GM12873 (cell line): ENCODE measurements at regions not wholly inside any gene's neighbourhood (a gene's known extent, or its start where the extent isn't known, plus 50 kb on each side); places are given as distances from the start of the nearest gene placed in this dataset.

Source experiments
- TF ChIP-seq, protein P1 (sequence below): IDR thresholded peaks from 2 replicates; pipeline ENCODE4 v1.5.1; 2012; ENCODE audit warnings: low read depth, mild to moderate bottlenecking, moderate library complexity, low read length, control low read depth; ENCODE audit not compliant: insufficient read depth; ENCODE audit errors: missing control alignments

DNA sequence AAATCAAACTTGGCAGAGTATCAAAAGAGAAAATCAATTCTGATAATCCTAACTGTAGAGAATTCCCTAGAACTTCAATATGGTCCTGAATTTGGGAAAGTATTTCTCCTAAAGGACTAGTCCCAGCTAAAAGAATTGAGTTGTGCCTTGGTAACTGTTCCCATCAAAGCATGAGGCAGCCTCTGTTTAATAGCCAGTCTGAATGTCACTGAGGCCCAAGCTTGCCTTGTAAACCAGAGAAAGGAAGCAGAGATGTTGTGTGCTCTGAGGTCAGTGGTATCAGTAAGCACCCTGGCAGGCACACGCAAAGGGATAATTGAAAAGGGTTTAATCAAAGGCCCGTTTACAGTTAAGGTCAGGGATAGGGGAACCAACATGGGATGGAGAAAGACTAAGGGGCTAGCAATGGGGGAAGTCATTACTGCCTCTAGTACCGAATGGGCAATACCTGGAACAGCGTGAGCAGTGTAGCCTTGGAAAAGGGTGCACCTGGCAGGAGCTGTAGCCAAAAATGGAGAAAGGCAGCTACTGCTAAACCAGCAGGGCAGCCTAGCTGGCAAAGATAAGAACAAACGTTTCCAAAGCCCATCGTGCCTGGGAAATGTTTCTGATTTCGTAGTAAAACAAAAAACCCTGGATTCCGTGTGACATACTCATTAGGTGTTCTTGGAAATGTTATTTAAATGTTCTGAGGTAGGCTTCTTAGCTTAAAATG, 635.5 kb downstream of the PLPP3 start:
- TF ChIP-seq, protein P1, sequence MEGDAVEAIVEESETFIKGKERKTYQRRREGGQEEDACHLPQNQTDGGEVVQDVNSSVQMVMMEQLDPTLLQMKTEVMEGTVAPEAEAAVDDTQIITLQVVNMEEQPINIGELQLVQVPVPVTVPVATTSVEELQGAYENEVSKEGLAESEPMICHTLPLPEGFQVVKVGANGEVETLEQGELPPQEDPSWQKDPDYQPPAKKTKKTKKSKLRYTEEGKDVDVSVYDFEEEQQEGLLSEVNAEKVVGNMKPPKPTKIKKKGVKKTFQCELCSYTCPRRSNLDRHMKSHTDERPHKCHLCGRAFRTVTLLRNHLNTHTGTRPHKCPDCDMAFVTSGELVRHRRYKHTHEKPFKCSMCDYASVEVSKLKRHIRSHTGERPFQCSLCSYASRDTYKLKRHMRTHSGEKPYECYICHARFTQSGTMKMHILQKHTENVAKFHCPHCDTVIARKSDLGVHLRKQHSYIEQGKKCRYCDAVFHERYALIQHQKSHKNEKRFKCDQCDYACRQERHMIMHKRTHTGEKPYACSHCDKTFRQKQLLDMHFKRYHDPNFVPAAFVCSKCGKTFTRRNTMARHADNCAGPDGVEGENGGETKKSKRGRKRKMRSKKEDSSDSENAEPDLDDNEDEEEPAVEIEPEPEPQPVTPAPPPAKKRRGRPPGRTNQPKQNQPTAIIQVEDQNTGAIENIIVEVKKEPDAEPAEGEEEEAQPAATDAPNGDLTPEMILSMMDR, result no peak

DNA sequence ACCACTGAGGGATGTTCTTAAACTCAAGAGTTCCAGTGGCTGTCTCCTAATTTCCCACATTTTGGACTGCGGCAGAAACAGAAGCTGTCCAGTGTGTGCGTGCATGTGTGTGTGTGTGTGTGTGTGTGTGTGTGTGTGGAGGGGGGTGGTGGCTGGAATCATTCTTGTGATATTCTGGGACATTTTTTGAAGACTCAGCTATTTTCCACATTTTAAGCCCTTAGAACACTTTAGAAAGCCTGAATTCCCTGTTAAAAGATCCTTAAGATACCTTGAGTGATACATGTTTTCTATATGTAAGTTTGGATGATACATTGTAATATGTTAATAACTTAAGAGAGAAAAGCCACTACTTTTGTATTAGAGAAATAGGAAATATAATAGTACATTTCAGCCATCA, 636.4 kb downstream of the PLPP3 start:
- TF ChIP-seq, protein P1, result no peak

DNA sequence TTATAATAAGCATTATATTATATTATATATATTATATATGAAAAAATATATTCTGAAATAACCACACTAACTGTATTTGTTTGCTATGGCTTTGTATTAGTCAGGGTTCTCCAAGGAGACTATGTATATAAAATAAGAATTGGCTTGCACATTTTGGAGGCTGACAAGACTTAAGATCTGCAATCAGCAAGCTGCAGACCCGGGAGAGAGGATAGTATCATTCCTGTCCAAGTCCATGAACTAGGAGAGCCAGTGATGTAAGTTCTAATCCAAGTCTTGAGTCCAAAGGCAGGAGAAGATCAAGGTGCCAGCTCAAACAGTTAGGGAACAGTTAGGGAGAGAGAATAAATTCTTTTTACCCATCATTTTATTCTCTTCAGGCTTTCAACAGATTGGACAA, 639.5 kb downstream of the PLPP3 start:
- TF ChIP-seq, protein P1, result no peak

DNA sequence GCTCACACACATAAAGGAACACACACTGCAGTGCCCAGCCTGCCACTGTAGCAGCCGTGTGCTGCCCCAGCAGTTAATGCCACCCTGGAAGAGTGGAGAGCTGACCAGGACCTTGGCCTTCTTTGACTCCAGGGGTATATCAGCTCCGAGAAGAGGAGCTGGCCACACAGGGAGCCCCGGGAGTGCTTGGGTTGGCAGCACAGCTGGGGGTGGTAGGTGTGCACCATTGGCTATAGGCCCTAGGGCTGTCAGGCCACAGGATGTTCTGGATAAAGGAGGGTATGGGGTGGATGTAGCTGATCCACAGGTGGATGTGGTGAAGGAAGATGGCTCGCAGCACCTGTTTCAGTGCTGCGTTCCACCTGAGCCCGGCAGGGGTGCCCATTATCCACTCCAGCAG, 640.5 kb downstream of the PLPP3 start:
- TF ChIP-seq, protein P1, result no peak

DNA sequence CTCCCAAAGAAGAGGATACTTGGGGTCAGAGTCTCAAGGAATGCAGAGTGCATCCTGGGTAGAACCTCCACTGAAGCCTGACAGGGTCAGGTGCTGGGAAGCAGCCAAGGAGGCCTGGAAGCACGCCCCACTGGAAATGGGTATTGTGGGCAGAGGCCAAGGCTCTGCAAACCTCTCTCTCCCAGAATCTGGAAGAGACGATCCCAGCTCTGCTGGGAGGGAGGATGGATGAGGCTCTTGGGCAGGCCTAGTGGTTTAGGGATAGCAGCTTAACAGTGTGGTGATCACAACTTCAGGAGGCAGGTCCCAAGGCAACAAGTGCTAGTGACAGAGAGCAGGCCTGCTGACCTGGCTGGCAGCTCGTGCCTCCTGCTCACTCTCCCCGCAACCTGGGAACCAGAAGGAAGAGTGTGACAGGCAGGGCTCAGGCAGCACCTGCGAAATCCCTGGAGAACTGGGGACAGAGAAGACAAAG, 641.0 kb downstream of the PLPP3 start:
- TF ChIP-seq, protein P1, result no peak

DNA sequence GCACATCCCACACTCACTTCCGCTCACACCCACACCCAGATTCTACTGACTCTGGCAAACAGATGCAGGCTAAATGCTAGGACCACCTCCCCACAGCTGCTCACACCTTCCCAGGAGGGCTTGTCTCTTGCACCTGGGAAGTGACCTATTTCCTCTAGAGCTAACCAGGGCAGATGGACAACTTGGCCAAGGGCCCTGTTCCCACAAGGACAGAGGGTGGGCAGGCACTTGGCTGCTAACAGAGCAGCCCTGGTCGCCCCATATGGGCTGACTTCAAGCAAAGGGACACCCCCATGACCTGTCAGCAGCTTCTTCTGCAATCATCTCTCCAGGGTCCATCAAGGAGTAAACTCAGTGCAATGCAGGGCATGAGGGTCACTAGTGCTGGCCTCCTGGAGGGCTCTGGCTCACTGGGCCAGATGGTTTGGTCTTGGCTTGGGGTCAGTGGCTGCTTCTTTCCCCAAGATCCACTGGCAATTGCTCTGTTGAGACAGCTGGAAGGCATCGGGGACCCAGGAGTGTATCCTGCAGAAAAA, 641.5 kb downstream of the PLPP3 start:
- TF ChIP-seq, protein P1, result no peak

DNA sequence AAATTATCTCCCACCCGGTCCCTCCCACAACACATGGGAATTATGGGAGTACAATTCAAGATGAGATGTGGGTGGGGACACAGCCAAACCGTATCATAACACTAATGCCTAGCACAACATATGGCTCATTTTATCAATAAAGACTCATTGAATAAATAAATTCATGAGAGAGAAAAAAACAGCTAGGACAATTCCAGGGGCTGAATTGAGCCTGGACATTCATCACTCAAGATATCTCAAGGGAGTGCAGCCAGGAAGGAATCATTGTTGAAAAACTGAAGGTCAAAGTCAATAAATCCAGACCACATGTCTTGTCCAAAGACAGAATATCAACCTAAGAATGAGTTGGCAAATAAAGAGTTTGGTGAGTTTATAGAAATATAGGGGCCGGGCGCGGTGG, 644.1 kb downstream of the PLPP3 start:
- TF ChIP-seq, protein P1, result no peak
